ENCODE measurements at regions not wholly inside any gene's neighbourhood (a gene's known extent, or its start where the extent isn't known, plus 50 kb on each side); places are given as distances from the start of the nearest gene placed in this dataset.

DNA sequence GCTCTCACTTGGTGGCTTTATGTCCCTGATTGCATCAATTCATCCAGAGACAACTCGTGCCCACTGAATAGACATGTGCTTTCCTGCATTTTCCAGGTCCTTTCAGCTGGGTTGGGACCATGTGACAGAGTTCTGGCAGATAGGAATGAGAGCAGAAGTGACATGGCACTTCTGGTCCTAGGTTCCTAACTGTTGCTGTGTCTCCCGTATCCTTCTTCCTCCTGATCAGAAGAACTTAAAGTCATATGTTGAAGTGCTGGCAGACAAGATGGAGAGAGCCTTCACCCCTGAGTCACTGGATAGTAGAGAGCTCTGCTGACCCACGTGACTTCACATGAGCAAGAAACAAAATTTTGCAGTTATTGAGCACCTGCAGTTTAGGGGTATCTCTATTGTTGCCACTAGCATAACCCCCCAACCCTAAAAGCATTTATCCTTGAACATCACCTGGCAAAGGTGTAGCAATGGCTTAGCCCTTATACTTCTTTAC lies 80.0 kb downstream of the NREP start:
- no peaks in the 10 kb centered on the region for H3K79me1 ChIP-seq (replicated peaks; ENCODE audit: low read length, poor library complexity, severe bottlenecking)
- H2AFZ ChIP-seq (ENCODE audit: low read depth, low read length) = no peak overlapping the region
- peak overlapping the region; percentile 4 to 75 for H2BK12ac ChIP-seq (ENCODE audit: low read length in 2 of 2)
- no peak overlapping the region for H4K8ac ChIP-seq (ENCODE audit: low read length)
- peaks cover 10% of the 10 kb centered on the region for H3K4me1 ChIP-seq (ENCODE audit: control insufficient read depth, insufficient read depth, low read depth, low read length)
- H3K9ac ChIP-seq (ENCODE audit: low read length) = peak overlapping the region; percentile 62
- H3K27me3 ChIP-seq (ENCODE audit: control insufficient read depth in 1 of 2, insufficient read depth in 1 of 2, low read length in 2 of 2) = no peaks in the 10 kb centered on the region
- no peak overlapping the region for H3K4me3 ChIP-seq (ENCODE audit: insufficient read depth in 1 of 2, low read depth in 1 of 2, low read length in 2 of 2)
- no peak overlapping the region for H3K4ac ChIP-seq (ENCODE audit: low read depth in 1 of 2, low read length in 2 of 2)
- no peak overlapping the region for H3K27ac ChIP-seq (ENCODE audit: low read length, poor library complexity, severe bottlenecking)
- H3K9me3 ChIP-seq (ENCODE audit: control insufficient read depth, low read length) = no peaks in the 10 kb centered on the region
- WGBS = 88% methylated on average over 3 of the region's 3 CpGs
- no peak for DNase-seq
- H3K4me2 ChIP-seq (ENCODE audit: low read length, poor library complexity, severe bottlenecking) = no peak overlapping the region
- H4K91ac ChIP-seq (ENCODE audit: low read length) = peak overlapping the region; percentile 25
- no peaks in the 10 kb centered on the region for H3K36me3 ChIP-seq (ENCODE audit: control insufficient read depth in 1 of 2, insufficient read depth in 2 of 2, low read depth in 1 of 2, low read length in 2 of 2)
- no peak overlapping the region for H3K23ac ChIP-seq (ENCODE audit: low read length in 2 of 2)
- peak overlapping the region; percentile 5 to 8 for H3K18ac ChIP-seq (ENCODE audit: low read depth in 1 of 2, low read length in 2 of 2)
- H2BK5ac ChIP-seq (ENCODE audit: low read depth, low read length, poor library complexity, severe bottlenecking) = no peak overlapping the region
- H2BK120ac ChIP-seq (ENCODE audit: low read depth, low read length) = no peak overlapping the region
- no peak overlapping the region for H2AK5ac ChIP-seq (ENCODE audit: low read length, severe bottlenecking)
- no peak overlapping the region for H3K14ac ChIP-seq (ENCODE audit: low read length in 2 of 2)
- no peak overlapping the region for H2BK15ac ChIP-seq (ENCODE audit: low read depth, poor library complexity, severe bottlenecking)

DNA sequence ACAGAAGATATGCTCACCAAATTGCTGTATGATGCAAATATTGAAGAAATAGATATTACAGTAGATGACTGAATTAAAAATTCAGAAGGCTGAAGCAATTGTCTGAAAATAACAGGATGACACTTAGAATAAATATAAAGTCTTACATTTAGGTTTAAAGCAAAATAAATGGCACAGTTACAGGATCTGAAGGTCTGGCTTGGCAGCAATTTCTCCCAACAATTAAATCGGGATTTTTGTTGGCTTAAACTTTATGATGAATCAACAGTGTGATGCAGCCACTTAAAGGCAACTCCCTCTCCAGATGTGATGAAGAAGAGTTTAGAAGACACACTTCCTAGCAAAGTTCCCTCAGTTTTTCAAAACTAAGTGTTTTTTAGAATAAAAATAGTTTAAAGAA lies 80.5 kb downstream of the NREP start:
- H2AK5ac ChIP-seq (ENCODE audit: low read length, severe bottlenecking) = no peak overlapping the region
- H3K27ac ChIP-seq (ENCODE audit: low read length, poor library complexity, severe bottlenecking) = no peak overlapping the region
- no peaks in the 10 kb centered on the region for H3K27me3 ChIP-seq (ENCODE audit: control insufficient read depth in 1 of 2, insufficient read depth in 1 of 2, low read length in 2 of 2)
- no peak overlapping the region for H3K14ac ChIP-seq (ENCODE audit: low read length in 2 of 2)
- no peaks in the 10 kb centered on the region for H3K9me3 ChIP-seq (ENCODE audit: control insufficient read depth, low read length)
- H3K4ac ChIP-seq (ENCODE audit: low read depth in 1 of 2, low read length in 2 of 2) = no peak overlapping the region
- 88% methylated on average over 1 of the region's 1 CpG for whole genome bisulfite sequencing
- H3K4me2 ChIP-seq (ENCODE audit: low read length, poor library complexity, severe bottlenecking) = no peak overlapping the region
- no peak overlapping the region for H2BK15ac ChIP-seq (ENCODE audit: low read depth, poor library complexity, severe bottlenecking)
- H3K4me1 ChIP-seq (ENCODE audit: control insufficient read depth, insufficient read depth, low read depth, low read length) = peaks cover 6% of the 10 kb centered on the region
- H3K9ac ChIP-seq (ENCODE audit: low read length) = peak overlapping the region; percentile 62
- H3K4me3 ChIP-seq (ENCODE audit: insufficient read depth in 1 of 2, low read depth in 1 of 2, low read length in 2 of 2) = no peak overlapping the region
- no peak overlapping the region for H3K18ac ChIP-seq (ENCODE audit: low read depth in 1 of 2, low read length in 2 of 2)
- H3K23ac ChIP-seq (ENCODE audit: low read length in 2 of 2) = no peak overlapping the region
- no peak for DNase-seq
- H4K8ac ChIP-seq (ENCODE audit: low read length) = no peak overlapping the region
- H2BK12ac ChIP-seq (ENCODE audit: low read length in 2 of 2) = no peak overlapping the region
- no peaks in the 10 kb centered on the region for H3K36me3 ChIP-seq (ENCODE audit: control insufficient read depth in 1 of 2, insufficient read depth in 2 of 2, low read depth in 1 of 2, low read length in 2 of 2)
- H2BK120ac ChIP-seq (ENCODE audit: low read depth, low read length) = no peak overlapping the region
- H2BK5ac ChIP-seq (ENCODE audit: low read depth, low read length, poor library complexity, severe bottlenecking) = no peak overlapping the region
- no peaks in the 10 kb centered on the region for H3K79me1 ChIP-seq (replicated peaks; ENCODE audit: low read length, poor library complexity, severe bottlenecking)
- H4K91ac ChIP-seq (ENCODE audit: low read length) = no peak overlapping the region
- H2AFZ ChIP-seq (ENCODE audit: low read depth, low read length) = no peak overlapping the region

DNA sequence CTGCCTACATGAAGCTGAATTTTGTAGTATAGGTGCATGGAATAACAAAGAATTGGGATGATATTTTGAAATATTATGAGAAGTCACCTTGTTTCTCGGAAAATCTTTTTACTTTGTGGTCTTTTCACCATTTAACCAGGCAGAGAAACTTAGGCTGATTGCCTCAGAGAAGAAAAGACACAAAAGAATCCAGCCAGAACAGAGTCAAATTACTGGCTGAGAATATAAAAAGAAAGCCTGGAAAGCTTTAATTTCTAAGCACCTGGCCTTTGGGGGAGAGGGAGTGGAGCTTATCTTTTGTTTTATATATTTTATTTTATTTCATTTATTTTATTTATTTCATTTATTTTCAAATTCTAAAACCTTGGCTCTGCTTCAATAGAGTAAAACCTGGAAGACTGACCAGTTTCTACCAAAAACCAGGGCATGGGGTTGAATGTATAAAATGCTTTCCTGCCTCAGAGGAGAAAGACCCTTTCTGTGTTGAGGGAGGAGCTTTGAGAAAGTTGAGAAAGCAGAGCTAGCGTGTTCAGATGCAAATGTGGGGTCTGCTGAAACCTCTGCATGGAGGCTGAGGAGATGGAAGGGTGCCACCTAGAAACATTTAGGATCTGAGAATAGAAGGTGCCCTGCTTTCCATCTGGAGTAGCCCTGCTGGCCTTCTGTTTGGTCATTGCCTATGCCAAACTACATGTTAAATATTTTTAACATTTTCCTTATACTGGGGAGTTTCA lies 81.6 kb downstream of the NREP start:
- H3K27ac ChIP-seq (ENCODE audit: low read length, poor library complexity, severe bottlenecking) = no peak overlapping the region
- no peak overlapping the region for H2BK120ac ChIP-seq (ENCODE audit: low read depth, low read length)
- no peak overlapping the region for H2BK15ac ChIP-seq (ENCODE audit: low read depth, poor library complexity, severe bottlenecking)
- H3K27me3 ChIP-seq (ENCODE audit: control insufficient read depth in 1 of 2, insufficient read depth in 1 of 2, low read length in 2 of 2) = no peaks in the 10 kb centered on the region
- no peak overlapping the region for H3K9ac ChIP-seq (ENCODE audit: low read length)
- no peak overlapping the region for H3K23ac ChIP-seq (ENCODE audit: low read length in 2 of 2)
- no peak overlapping the region for H3K4me2 ChIP-seq (ENCODE audit: low read length, poor library complexity, severe bottlenecking)
- WGBS = 100% methylated on average over 1 of the region's 2 CpGs
- H4K91ac ChIP-seq (ENCODE audit: low read length) = no peak overlapping the region
- H3K14ac ChIP-seq (ENCODE audit: low read length in 2 of 2) = no peak overlapping the region
- H2AK5ac ChIP-seq (ENCODE audit: low read length, severe bottlenecking) = no peak overlapping the region
- no peak overlapping the region for H2BK12ac ChIP-seq (ENCODE audit: low read length in 2 of 2)
- H3K4me1 ChIP-seq (ENCODE audit: control insufficient read depth, insufficient read depth, low read depth, low read length) = peaks cover 3% of the 10 kb centered on the region
- H2BK5ac ChIP-seq (ENCODE audit: low read depth, low read length, poor library complexity, severe bottlenecking) = no peak overlapping the region
- no peak for DNase-seq
- H3K9me3 ChIP-seq (ENCODE audit: control insufficient read depth, low read length) = no peaks in the 10 kb centered on the region
- H3K4ac ChIP-seq (ENCODE audit: low read depth in 1 of 2, low read length in 2 of 2) = no peak overlapping the region
- no peak overlapping the region for H4K8ac ChIP-seq (ENCODE audit: low read length)
- H2AFZ ChIP-seq (ENCODE audit: low read depth, low read length) = no peak overlapping the region
- H3K79me1 ChIP-seq (replicated peaks; ENCODE audit: low read length, poor library complexity, severe bottlenecking) = no peaks in the 10 kb centered on the region
- H3K18ac ChIP-seq (ENCODE audit: low read depth in 1 of 2, low read length in 2 of 2) = no peak overlapping the region
- no peak overlapping the region for H3K4me3 ChIP-seq (ENCODE audit: insufficient read depth in 1 of 2, low read depth in 1 of 2, low read length in 2 of 2)
- H3K36me3 ChIP-seq (ENCODE audit: control insufficient read depth in 1 of 2, insufficient read depth in 2 of 2, low read depth in 1 of 2, low read length in 2 of 2) = no peaks in the 10 kb centered on the region

DNA sequence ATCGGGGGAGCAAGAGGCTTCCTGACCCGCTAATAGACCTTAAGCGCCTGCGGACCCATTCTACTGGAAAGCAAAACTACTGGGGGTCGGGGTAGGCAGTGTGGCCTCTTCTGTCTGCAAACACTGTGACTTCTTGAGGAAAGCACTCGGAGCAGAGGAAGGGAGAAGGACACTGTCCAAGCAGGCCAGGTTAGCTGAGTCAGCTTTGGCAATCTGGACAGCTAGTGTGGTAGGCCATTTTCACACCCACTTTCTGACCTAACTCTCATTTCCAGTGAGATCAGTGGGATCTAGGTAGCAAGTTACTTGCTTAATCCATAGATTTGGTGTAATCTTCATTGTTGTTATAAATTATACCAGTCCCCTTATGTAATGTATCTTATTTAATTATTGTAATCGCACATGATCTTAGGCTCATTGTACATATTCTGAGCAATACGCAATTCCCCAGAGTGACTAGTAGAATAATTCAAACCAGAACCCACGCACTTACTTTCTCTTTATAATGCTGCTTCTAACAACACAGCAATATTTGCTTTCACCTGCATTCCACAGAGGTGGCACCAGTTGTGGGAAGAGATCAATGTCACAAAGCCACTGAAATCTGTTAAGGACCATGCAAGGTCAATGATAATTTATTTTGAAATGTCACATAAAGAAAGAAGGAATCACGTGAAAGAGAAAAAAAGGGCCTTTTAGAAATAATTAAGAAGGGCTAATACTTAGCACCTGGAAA lies 82.9 kb downstream of the NREP start:
- WGBS = 94% methylated on average over 10 of the region's 10 CpGs
- peak overlapping the region in 1 of 2 experiments; percentile 29 for H3K4me3 ChIP-seq (ENCODE audit: insufficient read depth in 1 of 2, low read depth in 1 of 2, low read length in 2 of 2)

More for the DNA sequence above, 82.9 kb downstream of the NREP start:
- no peak overlapping the region for H2BK15ac ChIP-seq (ENCODE audit: low read depth, poor library complexity, severe bottlenecking)
- no peak overlapping the region for H2BK5ac ChIP-seq (ENCODE audit: low read depth, low read length, poor library complexity, severe bottlenecking)
- H3K9me3 ChIP-seq (ENCODE audit: control insufficient read depth, low read length) = no peaks in the 10 kb centered on the region
- H4K91ac ChIP-seq (ENCODE audit: low read length) = no peak overlapping the region
- H4K8ac ChIP-seq (ENCODE audit: low read length) = no peak overlapping the region
- no peaks in the 10 kb centered on the region for H3K27me3 ChIP-seq (ENCODE audit: control insufficient read depth in 1 of 2, insufficient read depth in 1 of 2, low read length in 2 of 2)
- H2BK12ac ChIP-seq (ENCODE audit: low read length in 2 of 2) = peak overlapping the region in 1 of 2 experiments; percentile 59
- no peak overlapping the region for H2BK120ac ChIP-seq (ENCODE audit: low read depth, low read length)
- no peaks in the 10 kb centered on the region for H3K79me1 ChIP-seq (replicated peaks; ENCODE audit: low read length, poor library complexity, severe bottlenecking)
- H3K27ac ChIP-seq (ENCODE audit: low read length, poor library complexity, severe bottlenecking) = no peak overlapping the region
- H3K36me3 ChIP-seq (ENCODE audit: control insufficient read depth in 1 of 2, insufficient read depth in 2 of 2, low read depth in 1 of 2, low read length in 2 of 2) = no peaks in the 10 kb centered on the region
- H3K4ac ChIP-seq (ENCODE audit: low read depth in 1 of 2, low read length in 2 of 2) = no peak overlapping the region
- H3K14ac ChIP-seq (ENCODE audit: low read length in 2 of 2) = no peak overlapping the region
- H2AFZ ChIP-seq (ENCODE audit: low read depth, low read length) = no peak overlapping the region
- H3K23ac ChIP-seq (ENCODE audit: low read length in 2 of 2) = no peak overlapping the region
- H3K4me2 ChIP-seq (ENCODE audit: low read length, poor library complexity, severe bottlenecking) = no peak overlapping the region
- H3K4me1 ChIP-seq (ENCODE audit: control insufficient read depth, insufficient read depth, low read depth, low read length) = no peaks in the 10 kb centered on the region
- DNase-seq = no peak
- H3K18ac ChIP-seq (ENCODE audit: low read depth in 1 of 2, low read length in 2 of 2) = peak overlapping the region in 1 of 2 experiments; percentile 6
- peak overlapping the region; percentile 41 for H3K9ac ChIP-seq (ENCODE audit: low read length)
- H2AK5ac ChIP-seq (ENCODE audit: low read length, severe bottlenecking) = no peak overlapping the region

All from mesenchymal stem cell (in vitro differentiated cells and primary cell).